ENCODE measurements at regions not wholly inside any gene's neighbourhood (a gene's known extent, or its start where the extent isn't known, plus 50 kb on each side); places are given as distances from the start of the nearest gene placed in this dataset.

DNA sequence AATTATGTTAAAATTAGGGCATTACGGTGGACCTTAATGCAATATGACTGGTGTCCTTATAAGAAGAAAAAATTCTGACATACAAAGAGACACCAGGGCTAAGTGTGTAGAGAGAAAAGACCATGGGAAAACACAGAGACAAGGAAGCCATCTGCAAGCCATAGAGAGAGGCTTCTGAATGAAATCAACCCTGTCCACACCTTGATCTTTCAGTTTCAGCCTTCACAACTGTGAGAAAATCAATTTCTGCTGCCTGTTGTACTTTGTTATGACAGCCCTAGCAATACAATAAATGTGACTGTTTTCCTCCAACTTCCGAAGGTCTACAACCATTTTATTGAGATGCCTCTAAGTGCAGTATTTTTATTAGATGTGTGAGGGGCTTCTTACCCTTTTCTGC is 1407.2 kb downstream of the MRPL39 start:
- DNase-seq: no peak
- intact Hi-C loops (cut with DNase I): no loop called here

DNA sequence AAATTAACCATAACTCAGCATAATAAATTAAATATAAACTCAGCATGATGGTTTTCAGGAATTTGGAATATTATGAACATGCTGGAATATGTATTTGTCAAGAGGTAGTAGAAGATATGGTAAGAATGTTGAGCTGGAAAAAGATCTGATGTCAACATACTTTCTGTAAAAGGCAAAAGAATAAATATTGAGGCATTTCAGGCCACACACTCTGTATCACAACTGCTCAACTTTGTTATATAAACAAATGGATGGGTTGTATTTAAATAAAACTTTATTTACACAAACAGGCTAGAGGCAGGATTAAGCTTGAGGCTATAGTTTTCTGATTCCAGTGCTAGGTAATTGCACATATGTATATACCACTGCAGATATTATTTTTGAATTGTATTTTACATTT is 1409.4 kb downstream of the MRPL39 start:
- DNase-seq (no peak), ATAC-seq (ENCODE audit: poor library complexity) (no peak)
- intact Hi-C loops (cut with DNase I): no loop called here

More for the DNA sequence above, 1407.2 kb downstream of the MRPL39 start:
- ATAC-seq (ENCODE audit: poor library complexity): no peak

DNA sequence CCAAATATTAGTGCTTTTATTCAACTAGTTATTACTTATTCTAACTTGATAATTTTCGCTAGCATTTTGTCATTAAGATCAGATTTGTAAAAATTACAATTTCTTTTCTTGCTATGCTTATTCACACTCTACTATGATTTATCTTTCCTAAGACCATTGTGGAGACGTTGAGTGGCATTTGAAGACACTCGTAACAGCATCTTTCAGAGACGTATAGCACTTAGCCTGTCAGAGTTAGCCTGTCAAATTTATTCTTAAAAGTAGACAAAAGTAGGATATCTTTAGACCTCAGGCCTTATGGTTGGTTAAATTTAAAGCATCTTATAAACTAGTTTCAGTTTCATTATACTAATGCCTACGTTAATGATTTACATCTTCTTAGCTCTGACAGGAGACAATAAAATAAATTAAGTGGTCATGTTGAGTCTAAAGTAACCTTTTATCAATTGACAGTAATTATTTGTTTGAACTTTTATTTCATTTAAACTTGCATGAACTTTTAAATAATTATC is 1410.1 kb downstream of the MRPL39 start:
- DNase-seq: no peak
- intact Hi-C loops (cut with DNase I): no loop called here
- no peak for ATAC-seq (ENCODE audit: poor library complexity)

DNA sequence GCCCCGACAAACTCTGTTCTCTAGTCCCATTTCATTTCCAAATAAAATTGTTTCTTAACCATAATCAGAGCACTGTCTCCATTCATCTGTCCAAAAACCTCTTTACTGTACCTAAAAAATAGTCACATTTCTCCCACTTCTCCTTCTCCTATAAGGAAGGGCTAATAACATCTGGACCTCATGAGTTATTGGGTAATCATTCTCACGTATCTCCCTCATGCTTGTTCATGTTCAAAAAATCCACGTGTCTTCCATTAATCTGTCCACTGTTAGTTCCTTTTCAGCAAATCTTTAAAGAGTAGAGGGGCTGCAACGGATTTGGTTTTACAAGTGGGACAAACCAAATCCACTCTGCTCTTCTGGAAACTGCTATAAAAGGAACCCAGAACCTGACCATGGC is 1418.8 kb downstream of the MRPL39 start:
- DNase-seq (no peak), ATAC-seq (ENCODE audit: poor library complexity) (no peak)
- intact Hi-C loops (cut with DNase I): no loop called here

DNA sequence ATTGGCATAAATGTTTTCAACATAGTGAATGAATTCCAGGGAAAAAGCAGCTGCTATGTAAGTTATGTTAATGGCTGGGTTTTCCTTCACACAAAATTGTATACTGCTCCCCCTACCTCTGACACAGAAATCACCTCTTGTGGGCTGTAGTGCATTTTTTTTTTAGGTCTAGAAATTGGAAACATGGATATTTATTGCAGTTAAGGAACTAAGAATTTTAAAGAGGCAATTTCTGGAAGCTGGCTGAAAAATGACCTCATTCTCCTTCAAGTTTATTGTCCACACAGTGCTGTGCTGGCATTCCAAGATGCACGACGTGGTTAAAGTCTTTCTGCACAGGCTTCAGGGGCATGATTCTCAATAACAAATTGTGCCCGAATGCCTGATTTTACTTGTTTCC is 1424.2 kb downstream of the MRPL39 start:
- intact Hi-C loops (cut with DNase I): no loop called here

DNA sequence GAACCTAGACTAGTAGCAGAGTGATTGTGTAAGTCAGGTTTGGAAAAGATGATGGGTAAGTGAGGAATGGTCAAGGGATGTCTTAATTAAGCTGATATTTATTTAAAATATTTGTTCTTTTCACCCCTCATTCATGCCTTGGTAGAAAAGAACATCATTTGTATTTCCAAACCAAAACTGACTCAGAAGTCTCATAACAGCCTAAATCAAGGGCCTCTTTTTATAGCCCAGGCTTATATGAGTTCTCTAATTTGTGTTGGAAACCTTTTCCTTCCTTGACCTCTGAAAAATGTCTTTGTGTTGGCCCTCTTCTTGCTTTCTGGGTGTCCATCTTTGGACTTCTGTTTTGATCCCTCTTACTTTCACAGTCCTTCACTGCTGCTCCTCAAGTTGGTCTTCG is 1428.2 kb downstream of the MRPL39 start:
- no peak for ATAC-seq (ENCODE audit: poor library complexity)
- intact Hi-C loops (cut with DNase I): no loop called here
- no peak for DNase-seq

More for the DNA sequence above, 1424.2 kb downstream of the MRPL39 start:
- ATAC-seq (ENCODE audit: poor library complexity) (no peak), DNase-seq (no peak)

DNA sequence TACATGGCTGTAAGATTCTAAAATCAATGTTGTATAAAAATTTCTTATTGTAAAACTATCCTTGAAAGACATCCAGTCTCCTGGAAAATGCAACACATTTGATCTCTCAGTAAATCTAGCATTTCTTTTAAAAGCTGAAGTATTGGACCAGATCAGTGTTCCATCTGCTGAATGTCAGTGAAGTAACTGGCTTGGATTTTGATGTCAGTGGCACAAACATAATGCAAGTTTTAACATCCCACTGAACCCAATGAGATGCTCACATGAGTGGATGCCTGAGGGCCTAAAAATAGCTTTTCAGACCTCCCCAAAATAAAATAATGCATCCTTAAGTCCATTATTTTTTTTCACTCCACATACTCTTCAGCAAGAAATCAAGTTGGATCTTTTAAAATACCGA is 1432.2 kb downstream of the MRPL39 start:
- intact Hi-C loops (cut with DNase I): no loop called here
- ATAC-seq (ENCODE audit: poor library complexity) (no peak), DNase-seq (no peak)

DNA sequence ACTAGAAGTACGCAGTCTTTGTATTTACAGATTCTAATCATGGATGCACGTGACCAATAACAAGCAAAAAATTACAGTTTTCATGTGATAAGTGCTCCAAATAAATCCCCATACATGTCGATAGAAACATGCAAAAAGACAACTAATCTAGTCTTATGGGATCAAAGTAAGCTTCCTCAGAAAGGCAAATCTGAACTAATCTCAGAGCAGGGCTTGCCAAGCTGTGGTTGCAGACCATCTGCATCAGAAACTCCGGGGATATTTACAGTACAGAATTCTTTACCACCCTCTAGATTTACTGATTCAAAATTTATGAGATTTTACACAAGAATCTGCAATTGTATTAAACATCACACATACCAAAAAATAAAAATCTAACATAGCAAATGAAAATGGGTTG is 1435.5 kb downstream of the MRPL39 start:
- intact Hi-C loops (cut with DNase I): no loop called here
- ATAC-seq (ENCODE audit: poor library complexity): no peak
- no peak for DNase-seq

DNA sequence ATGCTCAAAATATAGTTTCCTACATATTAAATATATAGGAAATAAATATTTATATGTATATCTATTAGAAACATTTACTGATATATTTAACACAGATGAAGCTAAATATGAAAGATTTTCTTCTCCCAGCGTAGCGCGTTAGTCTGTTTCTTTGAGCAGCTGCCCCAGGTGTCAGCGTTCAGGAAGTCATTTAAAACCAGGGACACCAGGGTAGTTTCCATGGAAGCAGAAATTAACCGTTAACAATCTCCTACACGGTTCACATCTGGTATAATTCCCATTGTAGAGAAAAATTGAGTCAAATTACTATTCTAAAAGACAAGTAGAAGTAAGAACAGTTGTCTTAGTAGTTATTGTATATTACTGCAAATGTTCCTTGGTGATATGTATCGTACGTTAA is 1443.7 kb downstream of the MRPL39 start:
- intact Hi-C loops (cut with DNase I): no loop called here
- ATAC-seq (ENCODE audit: poor library complexity) (no peak), DNase-seq (no peak)

DNA sequence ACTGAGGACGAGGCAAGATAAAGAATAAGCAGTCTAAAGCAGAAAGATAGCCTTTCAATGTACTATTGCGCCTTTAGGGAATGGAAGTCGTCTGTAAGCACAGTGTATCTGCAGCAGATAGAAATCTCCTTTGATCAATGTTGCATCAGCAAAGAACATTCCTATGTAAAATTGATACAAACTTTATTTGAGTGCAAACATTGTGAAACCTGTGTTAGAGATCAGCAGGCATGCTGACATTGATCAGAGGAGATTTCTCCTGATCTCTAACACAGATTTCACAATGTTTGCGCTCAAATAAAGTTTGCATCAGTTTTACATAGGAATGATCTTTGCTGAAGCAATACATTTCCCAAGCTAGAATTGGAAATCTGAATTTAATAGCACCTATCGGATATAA is 1446.8 kb downstream of the MRPL39 start:
- ATAC-seq (ENCODE audit: poor library complexity) (no peak), DNase-seq (no peak)
- intact Hi-C loops (cut with DNase I): no loop called here

DNA sequence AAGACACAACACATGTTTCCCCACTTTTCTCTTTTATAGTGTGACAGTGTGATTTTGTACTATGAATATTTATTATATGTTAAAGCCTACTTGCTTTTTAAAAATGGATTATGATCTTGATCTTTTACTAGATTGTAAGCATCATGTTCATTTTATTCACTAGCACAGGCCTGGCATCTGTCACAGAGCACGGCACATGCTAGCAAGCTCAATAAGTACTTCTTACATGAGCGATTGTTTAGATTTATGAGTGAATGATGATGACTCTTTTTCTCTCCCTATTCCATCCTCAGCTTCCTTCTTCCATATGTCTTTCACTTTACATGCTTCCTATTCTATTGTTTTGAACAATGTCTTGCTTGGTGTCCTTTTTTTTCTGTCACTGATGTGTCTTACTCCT is 1454.1 kb downstream of the MRPL39 start:
- intact Hi-C loops (cut with DNase I): no loop called here
- no peak for DNase-seq
- no peak for ATAC-seq (ENCODE audit: poor library complexity)

DNA sequence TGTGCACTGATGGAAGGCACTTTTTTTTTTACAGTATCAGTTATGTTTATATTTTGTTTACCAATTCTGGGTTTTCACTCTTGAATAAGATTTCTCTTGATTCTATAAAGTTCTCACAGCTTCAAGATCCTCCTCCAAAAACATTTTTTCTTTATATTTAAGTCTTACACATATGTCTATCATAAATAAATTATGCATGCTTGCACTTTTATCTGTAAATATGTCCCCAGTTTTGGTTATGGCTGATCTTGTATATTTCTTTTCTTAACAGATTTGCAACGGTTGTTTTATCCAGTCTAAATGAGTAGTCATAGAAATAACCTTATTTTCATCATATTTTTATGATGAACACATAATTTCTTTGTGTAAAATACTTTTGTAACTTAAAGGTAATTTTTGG is 1456.5 kb downstream of the MRPL39 start:
- intact Hi-C loops (cut with DNase I): no loop called here
- no peak for DNase-seq
- ATAC-seq (ENCODE audit: poor library complexity): no peak

DNA sequence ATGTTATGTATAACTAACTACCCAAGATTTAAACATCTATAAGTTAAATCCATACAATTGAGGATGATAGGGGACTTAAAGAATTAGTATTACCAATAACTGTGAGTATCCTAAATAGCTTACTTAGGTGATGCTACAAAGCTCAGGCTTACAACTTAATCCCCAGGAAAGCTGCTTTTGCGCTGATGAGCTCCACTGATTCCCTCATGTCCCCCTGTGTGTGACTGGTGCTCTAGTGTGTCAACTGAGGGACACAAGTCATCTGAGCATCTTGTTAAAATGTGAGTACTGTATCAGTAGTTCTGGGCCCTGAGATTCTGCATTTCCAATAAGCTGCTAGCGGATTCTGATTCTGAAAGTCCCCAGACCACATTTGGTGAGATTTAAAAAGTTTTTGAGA is 1458.8 kb downstream of the MRPL39 start:
- intact Hi-C loops (cut with DNase I): no loop called here
- DNase-seq: no peak
- no peak for ATAC-seq (ENCODE audit: poor library complexity)

DNA sequence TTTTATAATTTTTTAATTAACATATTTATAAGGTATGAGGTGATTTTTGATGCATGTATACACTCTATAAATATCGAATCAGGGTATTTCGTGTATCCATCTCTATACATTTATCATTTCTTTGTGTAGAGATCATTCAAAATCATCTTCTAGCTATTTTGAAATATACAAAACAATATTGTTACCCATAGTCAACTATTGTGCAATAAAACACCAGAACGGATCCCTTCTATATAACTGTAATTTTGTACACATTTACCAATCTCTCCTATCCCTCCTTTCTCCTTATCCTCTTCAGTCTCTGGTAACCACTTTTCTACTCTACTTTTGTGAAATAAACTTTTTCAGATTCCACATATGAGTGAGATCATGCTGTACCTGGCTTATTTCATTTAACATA is 1459.6 kb downstream of the MRPL39 start:
- intact Hi-C loops (cut with DNase I): no loop called here
- DNase-seq: no peak
- no peak for ATAC-seq (ENCODE audit: poor library complexity)

DNA sequence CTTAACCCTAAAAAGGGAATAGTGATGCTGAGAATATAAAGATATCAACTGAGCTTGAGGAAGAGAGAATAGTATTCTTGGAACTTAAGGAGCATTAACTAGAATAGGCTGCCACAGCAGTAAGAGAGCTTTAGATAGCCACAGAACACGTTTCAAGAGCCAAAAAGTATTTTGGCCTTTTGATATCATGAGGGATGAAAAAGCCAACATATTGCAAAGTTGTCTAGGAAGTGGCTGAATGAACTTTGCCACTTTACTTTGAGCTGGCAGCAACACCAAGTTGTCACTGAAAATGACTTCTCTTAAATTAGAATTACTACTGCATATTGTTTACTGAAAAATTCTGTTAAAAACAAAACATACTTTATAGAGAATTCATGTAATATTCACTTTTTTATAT is 1476.2 kb downstream of the MRPL39 start:
- ATAC-seq (ENCODE audit: poor library complexity): no peak
- intact Hi-C loops (cut with DNase I): no loop called here
- no peak for DNase-seq

DNA sequence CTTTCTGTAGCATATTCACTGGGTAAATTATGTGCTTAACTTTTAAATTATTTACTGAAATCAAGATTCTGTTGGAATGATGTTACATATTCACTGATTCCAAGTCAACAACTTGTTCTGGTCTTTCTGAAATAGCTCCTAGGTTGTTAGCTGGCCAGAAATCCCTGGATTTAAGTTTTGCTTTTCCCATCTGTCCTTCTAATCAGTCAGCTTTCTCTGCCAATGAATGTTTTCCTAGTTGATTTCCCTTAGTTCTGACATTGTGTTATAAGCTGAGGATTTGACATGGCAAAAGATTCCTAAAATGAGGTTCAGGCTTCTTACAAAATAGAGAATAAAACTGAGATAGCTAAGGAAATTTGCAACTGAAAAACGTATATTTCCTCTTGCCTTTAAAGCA is 1479.6 kb downstream of the MRPL39 start:
- DNase-seq (no peak), ATAC-seq (ENCODE audit: poor library complexity) (no peak)
- intact Hi-C loops (cut with DNase I): no loop called here

DNA sequence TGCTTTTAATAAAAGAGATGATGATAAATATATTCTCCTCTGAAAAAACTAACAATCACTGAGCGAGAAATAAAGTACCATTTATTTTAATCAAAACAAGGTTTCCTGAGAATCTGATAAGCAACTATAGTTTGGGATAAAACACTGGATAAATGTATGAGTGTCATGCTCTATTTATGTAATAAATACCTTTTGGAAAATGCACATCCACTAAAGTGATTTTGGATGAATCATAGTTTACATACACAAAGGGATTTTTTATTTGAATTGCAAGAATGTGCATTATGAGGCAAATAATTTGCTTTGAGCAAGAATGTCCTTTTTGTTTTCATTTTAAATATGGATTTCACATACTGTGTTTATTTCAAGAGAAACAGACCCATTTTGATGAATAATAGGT is 1483.5 kb downstream of the MRPL39 start:
- ATAC-seq (ENCODE audit: poor library complexity): no peak
- no peak for DNase-seq
- intact Hi-C loops (cut with DNase I): no loop called here

DNA sequence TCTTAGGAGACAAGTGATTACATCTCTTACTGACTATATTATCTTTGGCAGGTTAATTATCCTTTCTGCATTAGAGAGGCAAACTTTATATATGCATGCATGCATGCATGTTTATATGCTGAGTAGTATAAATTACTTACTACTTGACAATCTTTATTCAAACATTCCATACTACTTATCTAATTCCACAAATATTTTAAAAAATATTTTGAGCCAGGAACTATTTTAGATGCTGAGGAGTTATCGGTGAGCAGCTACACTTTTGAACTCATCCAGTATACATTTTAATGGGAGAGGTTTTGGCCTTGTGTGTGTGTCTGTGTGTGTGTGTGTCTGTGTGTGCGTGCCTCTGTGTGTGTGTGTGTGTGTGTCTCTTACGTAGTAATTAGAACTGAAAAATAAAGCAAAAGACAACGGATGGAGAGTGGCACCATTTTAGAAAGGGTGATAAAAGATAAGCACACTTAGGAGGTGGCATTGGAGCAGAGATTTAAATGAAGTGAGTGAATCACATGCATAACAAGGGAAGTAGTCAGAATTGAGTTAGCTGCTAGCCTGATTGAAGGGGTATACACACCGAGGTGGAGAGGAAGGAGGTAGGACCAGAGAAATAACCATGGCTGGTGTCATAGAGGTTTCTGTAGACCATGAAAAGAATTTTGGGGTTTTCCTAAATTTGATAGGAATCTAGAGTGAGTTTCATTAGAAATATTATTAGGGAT is 1488.4 kb downstream of the MRPL39 start:
- DNase-seq: no peak
- intact Hi-C loops (cut with DNase I): no loop called here
- ATAC-seq (ENCODE audit: poor library complexity): no peak

DNA sequence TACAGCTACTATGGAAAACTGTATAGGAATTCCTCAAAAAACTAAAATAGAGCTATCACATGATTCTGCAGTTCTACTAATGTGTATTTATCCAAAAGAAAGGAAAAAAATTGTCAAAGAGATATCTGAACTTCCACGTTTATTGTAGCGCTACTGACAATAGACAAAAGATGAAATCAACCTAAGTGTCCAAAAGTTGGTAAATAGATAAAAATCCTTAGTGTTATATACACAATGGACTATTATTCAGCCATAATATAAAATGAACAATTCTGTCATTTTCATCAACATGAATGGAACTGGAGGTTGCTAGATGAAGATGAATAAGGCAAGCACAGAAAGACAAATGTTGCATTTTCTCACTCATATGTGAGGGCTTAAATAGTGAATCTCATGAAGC is 1492.1 kb downstream of the MRPL39 start:
- intact Hi-C loops (cut with DNase I): no loop called here
- DNase-seq (no peak), ATAC-seq (ENCODE audit: poor library complexity) (no peak)

DNA sequence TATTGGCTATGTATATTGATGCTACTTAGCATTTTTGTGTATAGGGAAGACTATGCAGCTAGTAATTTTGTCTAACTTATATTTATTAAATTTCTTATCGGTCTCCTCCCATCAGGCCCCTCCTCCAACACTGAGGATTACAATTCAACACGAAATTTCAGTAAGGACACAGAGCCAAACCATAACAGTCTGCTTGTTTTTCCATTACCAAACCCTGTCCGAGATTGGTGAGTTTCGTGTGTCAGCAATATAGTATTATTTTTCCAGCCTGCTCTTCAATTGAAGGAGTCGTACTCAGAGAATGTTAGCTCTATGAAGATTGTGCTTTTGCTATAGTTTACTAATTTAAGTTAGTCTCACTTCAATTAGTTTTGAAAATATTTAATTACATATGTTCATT is 1495.3 kb downstream of the MRPL39 start:
- ATAC-seq (ENCODE audit: poor library complexity): no peak
- intact Hi-C loops (cut with DNase I): no loop called here
- no peak for DNase-seq

DNA sequence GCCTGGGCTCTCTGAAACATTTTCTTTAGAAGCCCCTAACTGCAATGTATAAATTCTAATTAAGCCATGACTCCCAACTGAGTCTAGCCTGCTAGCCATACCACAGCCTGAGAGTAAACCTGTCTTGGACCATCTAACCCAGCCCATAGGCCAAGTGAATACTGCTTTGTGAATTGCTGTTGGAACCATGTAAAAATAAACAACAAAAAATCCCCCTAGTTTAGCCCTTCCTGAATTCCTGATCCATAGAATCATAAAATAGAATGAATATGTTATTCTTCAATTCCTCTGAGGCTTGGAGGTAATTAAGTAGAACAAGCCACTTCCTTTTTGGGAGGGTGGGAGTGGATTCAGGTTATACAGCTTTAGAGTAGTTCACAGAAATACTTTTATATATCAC is 1496.4 kb downstream of the MRPL39 start:
- ATAC-seq (ENCODE audit: poor library complexity): no peak
- intact Hi-C loops (cut with DNase I): no loop called here
- no peak for DNase-seq
